ENCODE measurements at regions not wholly inside any gene's neighbourhood (a gene's known extent, or its start where the extent isn't known, plus 50 kb on each side); places are given as distances from the start of the nearest gene placed in this dataset.

DNA sequence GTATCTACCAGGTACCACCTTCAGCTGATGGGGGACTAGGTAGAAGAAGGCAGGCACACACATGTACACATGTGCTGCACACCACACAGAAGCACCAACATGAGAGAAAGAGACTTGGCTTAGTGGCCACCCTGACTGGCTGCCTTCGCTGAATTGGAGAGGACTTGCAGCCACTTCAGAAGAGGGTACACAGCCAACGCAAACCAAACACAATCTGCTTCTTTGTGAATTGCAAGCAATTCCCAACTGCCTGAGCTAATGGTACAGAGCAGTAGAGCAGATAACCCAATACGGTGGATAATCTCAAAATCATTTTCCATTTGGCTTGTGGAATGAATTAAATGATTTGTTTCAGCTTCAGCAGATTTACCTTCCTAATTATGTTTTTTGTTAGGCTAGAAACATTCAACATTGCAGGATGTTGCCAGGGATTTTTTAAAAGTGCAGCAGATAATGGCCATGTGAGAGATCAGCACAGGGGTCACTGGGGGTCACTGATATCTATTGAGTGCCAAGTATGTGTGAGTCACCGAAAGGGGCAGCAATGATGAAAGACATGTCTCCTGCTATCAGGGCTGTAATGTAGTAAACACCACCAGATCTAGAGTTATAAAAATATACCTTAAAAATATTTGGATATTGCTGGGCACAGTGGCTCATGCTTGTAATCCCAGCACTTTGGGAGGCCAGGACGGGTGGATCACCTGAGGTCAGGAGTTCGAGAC is 652.6 kb downstream of the BCL11A start:
- CTCF ChIA-PET: no interaction called here
- H4K20me1 ChIP-seq (ENCODE audit: control insufficient read depth, insufficient read depth): no peaks in the 10 kb centered on the region
- intact Hi-C loops (cut with micrococcal nuclease; ENCODE audit: unreplicated experiment) (no loop called here), in situ Hi-C loops (cut with MboI) (no loop called here)
- no TSS peak for BruUV-seq (replicated peaks)
- no peak for DNase-seq (ENCODE audit: low read depth, low spot score)
- TF ChIP-seq CBFB (IDR thresholded peaks at IDR 0.05; ENCODE audit: low read depth) (no peak), SMAD1 (IDR thresholded peaks at IDR 0.05; ENCODE audit: low read depth, partially characterized antibody) (no peak), GATAD2B (conservative IDR thresholded peaks at IDR 0.05; ENCODE audit: low read depth) (no peak)
- WGBS (ENCODE audit: insufficient coverage, insufficient replicate concordance, low lambda C conversion rate, missing lambda C conversion rate): 38% methylated on average over 6 of the region's 6 CpGs
- SMC1A ChIA-PET (ENCODE audit: uncharacterized antibody, unreplicated experiment): no interaction called here
- ATAC-seq: no peak
- no peaks in the 10 kb centered on the region for H3K36me3 ChIP-seq (ENCODE audit: control insufficient read depth in 2 of 2, insufficient read depth in 2 of 2, low read length in 1 of 2)
- H3K27ac ChIP-seq (ENCODE audit: control insufficient read depth, insufficient read depth): no peak overlapping the region
- H3K4me1 ChIP-seq (ENCODE audit: control insufficient read depth, insufficient read depth, low read length): no peaks in the 10 kb centered on the region
- FAIRE-seq: no peak
- H3K4me2 ChIP-seq (ENCODE audit: control insufficient read depth, insufficient read depth): no peak overlapping the region
- no peak overlapping the region for H2AFZ ChIP-seq (ENCODE audit: control insufficient read depth, low read depth, low read length)
- RAD21 ChIA-PET (ENCODE audit: unreplicated experiment): no interaction called here
- 0 out of 4 replicates have a peak, but pooled peaks cover 0 to 2% of the 10 kb centered on the region in 2 experiments for H3K27me3 ChIP-seq (replicated peaks in 1 of 2; ENCODE audit: control insufficient read depth in 2 of 2, insufficient read depth in 2 of 2, low read length in 1 of 2)
- H3K9me3 ChIP-seq (replicated peaks; ENCODE audit: control insufficient read depth, insufficient read depth, low read length): no peaks in the 10 kb centered on the region
- H3K79me2 ChIP-seq (ENCODE audit: control insufficient read depth, insufficient read depth, low read length): no peaks in the 10 kb centered on the region
- H3K9ac ChIP-seq (ENCODE audit: control insufficient read depth, insufficient read depth, low read length): no peak overlapping the region
- no peak overlapping the region for H3K4me3 ChIP-seq
- POLR2A ChIA-PET: no interaction called here

DNA sequence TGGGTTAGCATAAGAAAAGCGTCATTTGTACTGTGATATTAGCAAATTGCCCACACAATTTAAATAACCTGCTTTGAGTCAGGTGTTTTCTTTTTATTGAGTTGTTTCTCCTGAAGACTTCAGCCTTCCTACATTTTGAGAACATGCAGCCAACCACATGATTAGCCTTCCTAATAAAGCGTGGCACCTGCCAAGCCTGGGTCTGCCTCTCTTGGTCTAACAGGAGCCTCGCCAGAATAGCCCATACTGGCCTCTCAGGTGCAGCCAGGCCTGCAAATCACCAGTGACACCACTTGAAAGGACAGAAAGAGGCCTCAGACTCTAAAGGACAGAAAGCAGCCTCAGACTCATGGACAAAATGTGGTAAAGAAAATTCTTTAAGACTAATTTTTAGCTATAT is 653.8 kb downstream of the BCL11A start:
- 12% methylated on average over 3 of the region's 3 CpGs for WGBS (ENCODE audit: insufficient coverage, insufficient replicate concordance, low lambda C conversion rate, missing lambda C conversion rate)
- SMC1A ChIA-PET (ENCODE audit: uncharacterized antibody, unreplicated experiment): no interaction called here
- FAIRE-seq: no peak

More for the DNA sequence above, 653.8 kb downstream of the BCL11A start:
- TF ChIP-seq SMARCA5 (IDR thresholded peaks at IDR 0.05) (no peak), KAT2A (conservative IDR thresholded peaks at IDR 0.05; ENCODE audit: control insufficient read depth, low read depth, low read length) (no peak), PML (IDR thresholded peaks at IDR 0.05; ENCODE audit: low read length) (no peak), SREBF2 (IDR thresholded peaks at IDR 0.05; ENCODE audit: low read length) (no peak)
- TF ChIP-seq, protein P1, sequence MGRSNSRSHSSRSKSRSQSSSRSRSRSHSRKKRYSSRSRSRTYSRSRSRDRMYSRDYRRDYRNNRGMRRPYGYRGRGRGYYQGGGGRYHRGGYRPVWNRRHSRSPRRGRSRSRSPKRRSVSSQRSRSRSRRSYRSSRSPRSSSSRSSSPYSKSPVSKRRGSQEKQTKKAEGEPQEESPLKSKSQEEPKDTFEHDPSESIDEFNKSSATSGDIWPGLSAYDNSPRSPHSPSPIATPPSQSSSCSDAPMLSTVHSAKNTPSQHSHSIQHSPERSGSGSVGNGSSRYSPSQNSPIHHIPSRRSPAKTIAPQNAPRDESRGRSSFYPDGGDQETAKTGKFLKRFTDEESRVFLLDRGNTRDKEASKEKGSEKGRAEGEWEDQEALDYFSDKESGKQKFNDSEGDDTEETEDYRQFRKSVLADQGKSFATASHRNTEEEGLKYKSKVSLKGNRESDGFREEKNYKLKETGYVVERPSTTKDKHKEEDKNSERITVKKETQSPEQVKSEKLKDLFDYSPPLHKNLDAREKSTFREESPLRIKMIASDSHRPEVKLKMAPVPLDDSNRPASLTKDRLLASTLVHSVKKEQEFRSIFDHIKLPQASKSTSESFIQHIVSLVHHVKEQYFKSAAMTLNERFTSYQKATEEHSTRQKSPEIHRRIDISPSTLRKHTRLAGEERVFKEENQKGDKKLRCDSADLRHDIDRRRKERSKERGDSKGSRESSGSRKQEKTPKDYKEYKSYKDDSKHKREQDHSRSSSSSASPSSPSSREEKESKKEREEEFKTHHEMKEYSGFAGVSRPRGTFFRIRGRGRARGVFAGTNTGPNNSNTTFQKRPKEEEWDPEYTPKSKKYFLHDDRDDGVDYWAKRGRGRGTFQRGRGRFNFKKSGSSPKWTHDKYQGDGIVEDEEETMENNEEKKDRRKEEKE (IDR thresholded peaks at IDR 0.05): no peak
- ChIA-PET CTCF (no interaction called here), RAD21 (ENCODE audit: unreplicated experiment) (no interaction called here), POLR2A (no interaction called here)
- H4K20me1 ChIP-seq (ENCODE audit: control insufficient read depth, insufficient read depth): no peaks in the 10 kb centered on the region
- 0 out of 4 replicates have a peak, but pooled peaks cover 0 to 2% of the 10 kb centered on the region in 2 experiments for H3K27me3 ChIP-seq (replicated peaks in 1 of 2; ENCODE audit: control insufficient read depth in 2 of 2, insufficient read depth in 2 of 2, low read length in 1 of 2)
- no peaks in the 10 kb centered on the region for H3K4me1 ChIP-seq (ENCODE audit: control insufficient read depth, insufficient read depth, low read length)
- no peak overlapping the region for H3K4me2 ChIP-seq (ENCODE audit: control insufficient read depth, insufficient read depth)
- in situ Hi-C loops (cut with MboI) (no loop called here), intact Hi-C loops (cut with micrococcal nuclease; ENCODE audit: unreplicated experiment) (no loop called here)
- no peak overlapping the region for H3K9ac ChIP-seq (ENCODE audit: control insufficient read depth, insufficient read depth, low read length)
- no peaks in the 10 kb centered on the region for H3K36me3 ChIP-seq (ENCODE audit: control insufficient read depth in 2 of 2, insufficient read depth in 2 of 2, low read length in 1 of 2)
- ATAC-seq (no peak), DNase-seq (ENCODE audit: low read depth, low spot score) (no peak)
- no peaks in the 10 kb centered on the region for H3K79me2 ChIP-seq (ENCODE audit: control insufficient read depth, insufficient read depth, low read length)
- no peaks in the 10 kb centered on the region for H3K9me3 ChIP-seq (replicated peaks; ENCODE audit: control insufficient read depth, insufficient read depth, low read length)
- no peak overlapping the region for H3K27ac ChIP-seq (ENCODE audit: control insufficient read depth, insufficient read depth)
- no peak overlapping the region for H3K4me3 ChIP-seq
- H2AFZ ChIP-seq (ENCODE audit: control insufficient read depth, low read depth, low read length): no peak overlapping the region
- no TSS peak for BruUV-seq (replicated peaks)

All from GM12878 (cell line).